ENCODE measurements at regions not wholly inside any gene's neighbourhood (a gene's known extent, or its start where the extent isn't known, plus 50 kb on each side); places are given as distances from the start of the nearest gene placed in this dataset.

DNA sequence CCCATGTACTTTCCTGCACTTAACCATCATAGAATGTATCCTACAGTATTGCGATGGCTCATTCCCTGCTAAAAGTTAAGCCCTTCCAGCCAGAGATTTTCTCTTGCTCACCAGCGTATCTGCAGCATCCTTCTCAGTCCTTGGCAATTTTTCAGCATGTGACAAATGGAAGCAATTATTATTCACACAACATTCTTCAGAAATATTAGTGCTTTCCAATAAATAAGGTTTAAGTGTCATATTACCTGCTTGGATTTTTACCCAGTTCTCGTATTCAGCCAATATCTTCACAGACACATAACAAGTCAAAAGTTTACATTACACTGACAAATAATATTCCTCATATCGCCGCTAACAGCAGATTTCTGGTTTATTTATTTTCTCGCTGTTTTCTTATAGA, 82.3 kb downstream of the POU4F1 start:
- TF ChIP-seq EZH2 (IDR thresholded peaks at IDR 0.05; ENCODE audit: insufficient read depth, poor library complexity, severe bottlenecking) (no peak), EZH2phosphoT487 (IDR thresholded peaks at IDR 0.05; ENCODE audit: insufficient read depth, low read depth) (no peak)

Measured in GM23248 (cell line).